Prostate gland (tissue), 2 donors: ENCODE measurements at regions not wholly inside any gene's neighbourhood (a gene's known extent, or its start where the extent isn't known, plus 50 kb on each side); places are given as distances from the start of the nearest gene placed in this dataset.

ENCODE experiments used
- DNase-seq: peaks from one replicate; pipeline ENCODE4 v3.0.0-alpha.2; 2019; ENCODE audit warnings: low spot score
- H3K27ac ChIP-seq, 2 donors: fragments of 200-600 bp; sonication (generic); 2 replicates each; pipeline ENCODE4 v1.5.1; 2017 to 2019
- H3K27me3 ChIP-seq: fragments of 200-600 bp; sonication (generic); replicated peaks from 2 replicates; pipeline ENCODE4 v1.5.1; 2019; ENCODE audit not compliant: insufficient read depth
- H3K36me3 ChIP-seq, 2 donors: fragments of 200-600 bp; sonication (generic); 1 replicate in 1 of 2; 2 replicates in 1 of 2; pipeline versions ENCODE4 v1.5.1 to v1.8.1; 2017 to 2019
- H3K4me1 ChIP-seq: fragments of 200-600 bp; sonication (generic); replicated peaks from 2 replicates; pipeline ENCODE4 v1.5.1; 2019
- H3K4me3 ChIP-seq, 2 donors: fragments of 200-600 bp; sonication (generic); 2 replicates each; pipeline ENCODE4 v1.5.1; 2017 to 2019
- H3K9me3 ChIP-seq: fragments of 200-600 bp; sonication (generic); 2 replicates; pipeline ENCODE4 v1.5.1; 2017
- CTCF ChIP-seq, 4 experiments: fragments of 200-600 bp in 2 of 4; fragments of 450-650 bp in 2 of 4; sonication (generic) in 2 of 4; IDR thresholded peaks; 1 replicate in 3 of 4; 2 replicates in 1 of 4; pipeline ENCODE4 v1.5.1; 2016 to 2019; ENCODE audit warnings: antibody characterized with exemption in 4 of 4, mild to moderate bottlenecking in 2 of 4, moderate library complexity in 2 of 4
- POLR2A ChIP-seq: fragments of 450-650 bp; IDR thresholded peaks from one replicate; pipeline ENCODE4 v1.6.1; 2016; ENCODE audit warnings: antibody characterized with exemption, mild to moderate bottlenecking
- POLR2AphosphoS5 ChIP-seq: sonication (generic); formaldehyde crosslinking; IDR thresholded peaks from one replicate; pipeline ENCODE4 v1.6.1; 2017; ENCODE audit warnings: antibody characterized with exemption
- WGBS: methylation state at CpG from one replicate; pipeline ENCODE4 v1.1.5; 2018; 5-methylcytosine and 5-hydroxymethylcytosine counted together
- intact Hi-C: fragments of 100-400 bp; cut with DNase I; formaldehyde crosslinking; loops from one replicate; pipeline ENCODE4 v1.14.2; 2022

- TF ChIP-seq POLR2A (no peak), CTCF (IDR thresholded peaks at IDR 0.05) (no peak), POLR2AphosphoS5 (no peak)
- Histone ChIP-seq H3K36me3 (no peaks in the 10 kb centered on the region), H3K4me1 (no peaks in the 10 kb centered on the region), H3K4me3 (no peak overlapping the region), H3K27ac (no peak overlapping the region), H3K27me3 (no peaks in the 10 kb centered on the region), H3K9me3 (no peaks in the 10 kb centered on the region)
- DNase-seq = no peak
- intact Hi-C loops = no loop called here
- WGBS = 84% methylated on average over 7 of the region's 7 CpGs
Observed at GRCh38 chr17:72425133-72425793, 304.4 kb downstream of the SOX9 start.

- no peak for DNase-seq
- Histone ChIP-seq H3K27me3 (no peaks in the 10 kb centered on the region), H3K36me3 (no peaks in the 10 kb centered on the region), H3K27ac (no peak overlapping the region), H3K4me3 (no peak overlapping the region), H3K9me3 (no peaks in the 10 kb centered on the region), H3K4me1 (no peaks in the 10 kb centered on the region)
- intact Hi-C loops = no loop called here
- no peak for TF ChIP-seq POLR2A
- no peak for TF ChIP-seq POLR2AphosphoS5
- no peak for TF ChIP-seq CTCF (IDR thresholded peaks at IDR 0.05)
- 85% methylated on average over 5 of the region's 5 CpGs for WGBS
Observed at GRCh38 chr17:72425794-72426168, 305.0 kb downstream of the SOX9 start.

GRCh38 chr17:72426321-72426720 lies 305.5 kb downstream of the SOX9 start:
- no peaks in the 10 kb centered on the region for H3K27me3 ChIP-seq
- H3K9me3 ChIP-seq = no peaks in the 10 kb centered on the region
- no peaks in the 10 kb centered on the region for H3K36me3 ChIP-seq
- intact Hi-C loops = no loop called here
- no peaks in the 10 kb centered on the region for H3K4me1 ChIP-seq
- no peak overlapping the region for H3K27ac ChIP-seq
- WGBS = 95% methylated on average over 4 of the region's 4 CpGs
- DNase-seq = no peak
- TF ChIP-seq POLR2AphosphoS5 (no peak), CTCF (IDR thresholded peaks at IDR 0.05) (no peak), POLR2A (no peak)
- H3K4me3 ChIP-seq = no peak overlapping the region

- intact Hi-C loops = no loop called here
- Histone ChIP-seq H3K36me3 (no peaks in the 10 kb centered on the region), H3K27ac (no peak overlapping the region), H3K9me3 (no peaks in the 10 kb centered on the region), H3K27me3 (no peaks in the 10 kb centered on the region), H3K4me1 (peaks cover 2% of the 10 kb centered on the region), H3K4me3 (no peak overlapping the region)
- TF ChIP-seq CTCF (IDR thresholded peaks at IDR 0.05) (no peak), POLR2A (no peak), POLR2AphosphoS5 (no peak)
- no peak for DNase-seq
- WGBS = 72% methylated on average over 7 of the region's 7 CpGs
Observed at GRCh38 chr17:72426948-72427760, 306.3 kb downstream of the SOX9 start.

GRCh38 chr17:72427761-72428109 lies 306.9 kb downstream of the SOX9 start:
- DNase-seq = no peak
- H3K36me3 ChIP-seq = no peaks in the 10 kb centered on the region
- no peak for TF ChIP-seq POLR2A
- no peak for TF ChIP-seq CTCF (IDR thresholded peaks at IDR 0.05)
- no peak for TF ChIP-seq POLR2AphosphoS5
- H3K9me3 ChIP-seq = no peaks in the 10 kb centered on the region
- H3K27me3 ChIP-seq = no peaks in the 10 kb centered on the region
- 82% methylated on average over 5 of the region's 5 CpGs for WGBS
- peak overlapping the region; percentile 13 to 55 for H3K27ac ChIP-seq
- no peak overlapping the region for H3K4me3 ChIP-seq
- peaks cover 7% of the 10 kb centered on the region for H3K4me1 ChIP-seq
- intact Hi-C loops = no loop called here
